ENCODE measurements at regions not wholly inside any gene's neighbourhood (a gene's known extent, or its start where the extent isn't known, plus 50 kb on each side); places are given as distances from the start of the nearest gene placed in this dataset.

GRCh38 chr9:108056805-108057386 is 567.3 kb upstream of the KLF4 start (continued):
- TF ChIP-seq, protein P1, sequence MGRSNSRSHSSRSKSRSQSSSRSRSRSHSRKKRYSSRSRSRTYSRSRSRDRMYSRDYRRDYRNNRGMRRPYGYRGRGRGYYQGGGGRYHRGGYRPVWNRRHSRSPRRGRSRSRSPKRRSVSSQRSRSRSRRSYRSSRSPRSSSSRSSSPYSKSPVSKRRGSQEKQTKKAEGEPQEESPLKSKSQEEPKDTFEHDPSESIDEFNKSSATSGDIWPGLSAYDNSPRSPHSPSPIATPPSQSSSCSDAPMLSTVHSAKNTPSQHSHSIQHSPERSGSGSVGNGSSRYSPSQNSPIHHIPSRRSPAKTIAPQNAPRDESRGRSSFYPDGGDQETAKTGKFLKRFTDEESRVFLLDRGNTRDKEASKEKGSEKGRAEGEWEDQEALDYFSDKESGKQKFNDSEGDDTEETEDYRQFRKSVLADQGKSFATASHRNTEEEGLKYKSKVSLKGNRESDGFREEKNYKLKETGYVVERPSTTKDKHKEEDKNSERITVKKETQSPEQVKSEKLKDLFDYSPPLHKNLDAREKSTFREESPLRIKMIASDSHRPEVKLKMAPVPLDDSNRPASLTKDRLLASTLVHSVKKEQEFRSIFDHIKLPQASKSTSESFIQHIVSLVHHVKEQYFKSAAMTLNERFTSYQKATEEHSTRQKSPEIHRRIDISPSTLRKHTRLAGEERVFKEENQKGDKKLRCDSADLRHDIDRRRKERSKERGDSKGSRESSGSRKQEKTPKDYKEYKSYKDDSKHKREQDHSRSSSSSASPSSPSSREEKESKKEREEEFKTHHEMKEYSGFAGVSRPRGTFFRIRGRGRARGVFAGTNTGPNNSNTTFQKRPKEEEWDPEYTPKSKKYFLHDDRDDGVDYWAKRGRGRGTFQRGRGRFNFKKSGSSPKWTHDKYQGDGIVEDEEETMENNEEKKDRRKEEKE (IDR thresholded peaks at IDR 0.05), result no peak
- TF ChIP-seq ZNF276 (CRISPR knock-in tag; IDR thresholded peaks at IDR 0.05; ENCODE audit: low read depth) (no peak), ZNF552 (CRISPR knock-in tag; IDR thresholded peaks at IDR 0.05; ENCODE audit: borderline replicate concordance) (no peak)
- TF ChIP-seq, protein P2, sequence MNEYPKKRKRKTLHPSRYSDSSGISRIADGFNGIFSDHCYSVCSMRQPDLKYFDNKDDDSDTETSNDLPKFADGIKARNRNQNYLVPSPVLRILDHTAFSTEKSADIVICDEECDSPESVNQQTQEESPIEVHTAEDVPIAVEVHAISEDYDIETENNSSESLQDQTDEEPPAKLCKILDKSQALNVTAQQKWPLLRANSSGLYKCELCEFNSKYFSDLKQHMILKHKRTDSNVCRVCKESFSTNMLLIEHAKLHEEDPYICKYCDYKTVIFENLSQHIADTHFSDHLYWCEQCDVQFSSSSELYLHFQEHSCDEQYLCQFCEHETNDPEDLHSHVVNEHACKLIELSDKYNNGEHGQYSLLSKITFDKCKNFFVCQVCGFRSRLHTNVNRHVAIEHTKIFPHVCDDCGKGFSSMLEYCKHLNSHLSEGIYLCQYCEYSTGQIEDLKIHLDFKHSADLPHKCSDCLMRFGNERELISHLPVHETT (CRISPR knock-in tag; conservative IDR thresholded peaks at IDR 0.05), result no peak

DNA sequence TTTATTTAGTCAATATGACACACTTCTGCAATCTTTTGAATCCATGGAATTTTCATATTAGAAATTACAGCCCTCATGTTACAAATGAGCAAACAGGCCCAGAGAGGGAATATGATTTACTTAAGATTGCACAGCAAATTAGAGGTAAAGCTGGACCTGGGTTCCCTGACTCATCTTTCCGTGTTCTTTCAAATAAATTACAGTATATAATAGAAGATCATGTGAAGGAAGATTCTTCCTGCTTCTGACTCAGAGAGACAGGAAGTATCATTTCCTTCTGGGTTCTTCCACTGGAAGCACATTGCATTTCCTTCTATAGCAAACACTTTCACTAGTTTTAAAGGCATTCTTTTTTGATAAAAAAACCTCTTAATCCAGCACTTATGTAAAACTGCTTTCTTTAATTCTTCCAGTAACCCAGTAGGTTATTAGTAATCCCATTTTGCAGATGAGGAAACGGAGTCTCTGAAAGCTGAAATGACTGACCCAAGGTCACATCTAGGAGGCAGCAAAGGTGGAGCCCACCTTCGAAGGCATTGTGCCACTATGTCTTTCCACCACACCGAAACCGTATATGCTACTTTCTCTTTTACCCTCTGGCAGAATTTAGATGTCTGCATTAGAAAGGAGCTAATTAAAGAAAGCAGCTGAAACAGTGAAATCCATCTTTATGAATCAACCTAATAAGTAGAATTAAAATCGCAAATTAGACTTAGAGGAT is 566.7 kb upstream of the KLF4 start:
- BruUV-seq (replicated peaks), result no TSS peak
- Histone ChIP-seq H2AFZ (ENCODE audit: low read length) (no peak overlapping the region), H3K27me3 (ENCODE audit: control insufficient read depth in 1 of 2, insufficient read depth in 2 of 2, low read length in 2 of 2) (no peaks in the 10 kb centered on the region), H3K9me3 (ENCODE audit: low read length) (no peaks in the 10 kb centered on the region), H3K4me1 (ENCODE audit: insufficient read depth, low read length) (no peaks in the 10 kb centered on the region), H3K36me3 (replicated peaks in 1 of 2; ENCODE audit: control insufficient read depth in 1 of 2, insufficient read depth in 2 of 2, low read length in 2 of 2) (no peaks in the 10 kb centered on the region), H3K79me2 (ENCODE audit: insufficient read depth, low read length) (no peaks in the 10 kb centered on the region), H3K9ac (ENCODE audit: insufficient read depth, low read depth, low read length) (no peak overlapping the region), H3K4me2 (ENCODE audit: low read depth, low read length) (no peak overlapping the region), H4K20me1 (ENCODE audit: insufficient read depth, low read length) (no peaks in the 10 kb centered on the region), H3K27ac (ENCODE audit: extremely low read length, insufficient read depth, low read length) (no peak overlapping the region), H3K4me3 (replicated peaks in 1 of 3; ENCODE audit: insufficient read depth in 1 of 3, low read depth in 2 of 3, low read length in 3 of 3) (no peak overlapping the region)
- CTCF ChIA-PET (ENCODE audit: low intra/inter-chr PET ratio, low total read pairs), result no interaction called here
- no peak for FAIRE-seq
- WGBS (ENCODE audit: low lambda C conversion rate), result 40% methylated on average over 6 of the region's 6 CpGs
- DNase-seq (ENCODE audit: low spot score), result no peak
- intact Hi-C loops (cut with micrococcal nuclease; ENCODE audit: unreplicated experiment) (no loop called here), in situ Hi-C loops (cut with HindIII; ENCODE audit: extremely low pct_ligation_motif_present, low pct_unique_long_range_greater_than_20kb) (no loop called here)
- TF ChIP-seq ELF1 (CRISPR knock-in tag; IDR thresholded peaks at IDR 0.05) (no peak), MXD3 (CRISPR knock-in tag; IDR thresholded peaks at IDR 0.05) (no peak), HNRNPLL (IDR thresholded peaks at IDR 0.05; ENCODE audit: low read depth, low read length, poor library complexity, severe bottlenecking) (no peak)
- POLR2A ChIA-PET, result no interaction called here
- ATAC-seq, result no peak

Measured in HepG2 (cell line).